Heart right ventricle (tissue), 16 donors: ENCODE measurements at regions not wholly inside any gene's neighbourhood (a gene's known extent, or its start where the extent isn't known, plus 50 kb on each side); places are given as distances from the start of the nearest gene placed in this dataset.

ENCODE experiments used
- ATAC-seq, 8 donors: fragments of 200-7000 bp; cut with Tn5 transposase; one replicate each; pipeline ENCODE4 v1.9.1; 2020; ENCODE audit warnings: mild to moderate bottlenecking in 8 of 8, moderate library complexity in 8 of 8, moderate number of reproducible peaks in 1 of 8
- DNase-seq, 2 donors: peaks; one replicate each; pipeline ENCODE4 v3.0.0-alpha.2; 2020
- H3K27ac ChIP-seq, 10 donors: fragments of 200-600 bp; sonication (generic) in 2 of 10; one replicate each; pipeline versions ENCODE4 v1.5.0 to v1.8.0; 2020 to 2022; ENCODE audit warnings: mild to moderate bottlenecking in 3 of 10
- H3K27me3 ChIP-seq, 7 donors: fragments of 200-600 bp; one replicate each; pipeline ENCODE4 v1.8.0; 2021 to 2022; ENCODE audit warnings: mild to moderate bottlenecking in 2 of 7
- H3K36me3 ChIP-seq, 9 donors: fragments of 200-600 bp; sonication (generic) in 1 of 9; one replicate each; pipeline versions ENCODE4 v1.5.0 to v1.8.0; 2020 to 2022; ENCODE audit warnings: mild to moderate bottlenecking in 2 of 9
- H3K4me1 ChIP-seq, 9 donors: fragments of 200-600 bp; sonication (generic) in 1 of 9; one replicate each; pipeline versions ENCODE4 v1.5.0 to v1.8.0; 2020 to 2022; ENCODE audit warnings: mild to moderate bottlenecking in 4 of 9
- H3K4me3 ChIP-seq, 10 donors: fragments of 200-600 bp; sonication (generic) in 2 of 10; one replicate each; pipeline versions ENCODE4 v1.5.0 to v1.8.0; 2020 to 2022; ENCODE audit warnings: mild to moderate bottlenecking in 7 of 10, moderate library complexity in 2 of 10
- H3K9me3 ChIP-seq, 11 donors: fragments of 200-600 bp in 10 of 11; sonication (generic) in 2 of 11; one replicate each; pipeline versions ENCODE4 v1.5.0 to v1.8.0; 2013 to 2022; ENCODE audit warnings: mild to moderate bottlenecking in 2 of 11, control low read depth in 1 of 11, moderate library complexity in 1 of 11
- CTCF ChIP-seq, 9 donors: fragments of 200-600 bp; sonication (generic) in 2 of 9; IDR thresholded peaks; one replicate each; pipeline versions ENCODE4 v1.5.0 to v1.8.0; 2021 to 2022; ENCODE audit warnings: antibody characterized with exemption in 9 of 9, mild to moderate bottlenecking in 5 of 9, moderate library complexity in 1 of 9
- WGBS, 2 donors: extraction: QIAGEN DNeasy Blood & Tissue Kit; methylation state at CpG; one replicate each; pipeline ENCODE4 v1.1.7; 2013; ENCODE audit warnings: inconsistent platforms in 1 of 2; 5-methylcytosine and 5-hydroxymethylcytosine counted together
- intact Hi-C, 10 donors: fragments of 100-400 bp; cut with DNase I; formaldehyde crosslinking; loops; one replicate each; pipeline versions ENCODE4 v1.11.1 to v1.14.2; 2022
- donor health status: Arrhythmogenic right ventricular cardiomyopathy.
- donor health status: ischemic (EF 13 %, LVEDD 7.1; RV severe dilation, severe dysfunction).
- donor health status: healthy with polysubstance abuse.
- donor health status: DM: no; HTN: yes; CAD: no.
- donor health status: DM: no; HTN: no; CAD: no.
- donor health status: ischemic (EF 25% LVEDD 6.9; RV normal size, moderate dysfunction).
- donor health status: ischemic (EF 25% LVEDD 5.7; RV mildly dilated, moderate dysfunction).
- donor health status: healthy.
- donor health status: DM: yes; HTN: yes; CAD: no.
- donor health status: Ischemic cardiomyopathy.
- donor health status: ischemic (EF 35%, LVEDD 5.7; RV mildly dilated, moderate dysfunction).
- donor health status: nonischemic (EF 11% LVEDD 7.7; RV severe dilation, severe dysfunction).
- donor health status: DM: yes; HTN: yes; CAD: no.
- donor health status: PGD.
- donor health status: ischemic (EF 29% LVEDD 5.4; RV normal size, mild dysfunction).
- donor health status: nonischemic (EF 23%, LVEDD 6.1; RV moderate dilation, normal function).

GRCh38 chr5:138649775-138650174, 74.6 kb upstream of the HSPA9 start:
- intact Hi-C loops: loop anchor here in 7 of 10 donors (10.0 kb wide), 5 partner anchors 85 to 615 kb away; partner anchors contain the start of gene CTNNA1 (in 2 of the 7)
- peaks cover 0 to 25% (median 15%) of the 10 kb centered on the region in 9 donors for H3K4me1 ChIP-seq
- ATAC-seq: peak in 2 of 8 donors; percentile 5 to 7
- H3K36me3 ChIP-seq: no peaks in the 10 kb centered on the region
- H3K9me3 ChIP-seq: no peaks in the 10 kb centered on the region
- TF ChIP-seq CTCF (IDR thresholded peaks at IDR 0.05): no peak
- 58 to 62% methylated on average over 3 of the region's 3 CpGs for WGBS, 2 donors
- H3K27ac ChIP-seq: no peak overlapping the region
- H3K4me3 ChIP-seq: no peak overlapping the region
- DNase-seq: no peak
- peaks cover 0 to 65% (median 0%) of the 10 kb centered on the region in 7 donors for H3K27me3 ChIP-seq

DNA sequence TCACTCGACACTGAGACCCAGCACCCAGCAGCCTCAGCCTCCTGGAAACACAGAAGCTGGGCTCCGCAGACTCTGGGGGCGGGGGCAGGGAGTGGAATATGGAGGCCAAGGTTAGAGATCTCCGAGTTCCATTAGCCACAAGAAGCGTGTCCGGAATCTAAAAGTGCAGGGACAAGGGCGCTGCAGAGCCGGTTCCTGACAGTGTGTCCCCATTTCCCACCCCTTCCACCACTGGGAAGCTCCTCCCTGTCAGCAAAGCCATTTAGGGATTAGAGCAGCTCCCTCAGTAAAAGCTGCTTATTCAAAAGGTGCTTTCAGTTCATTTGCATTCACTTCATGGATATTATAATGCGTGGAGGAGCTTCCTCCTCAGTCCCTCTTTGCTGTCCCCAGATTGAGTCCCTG, 74.1 kb upstream of the HSPA9 start:
- intact Hi-C loops: loop anchor here in 6 of 10 donors (10.0 kb wide), 5 partner anchors 85 to 615 kb away; partner anchors contain the start of gene CTNNA1 (in 1 of the 6)
- Histone ChIP-seq H3K27ac (no peak overlapping the region), H3K4me3 (no peak overlapping the region), H3K4me1 (peaks cover 0 to 25% (median 12%) of the 10 kb centered on the region in 9 donors), H3K36me3 (no peaks in the 10 kb centered on the region), H3K9me3 (no peaks in the 10 kb centered on the region), H3K27me3 (peaks cover 0 to 62% (median 0%) of the 10 kb centered on the region in 7 donors)
- ATAC-seq (peak in 4 of 8 donors; percentile 8 to 28 (median 18)), DNase-seq (no peak)
- WGBS, 2 donors: 69 to 76% methylated on average over 9 of the region's 9 CpGs
- no peak for TF ChIP-seq CTCF (IDR thresholded peaks at IDR 0.05)

GRCh38 chr5:138648841-138649240, 73.6 kb upstream of the HSPA9 start:
- no peak for TF ChIP-seq CTCF (IDR thresholded peaks at IDR 0.05)
- no peak overlapping the region for H3K27ac ChIP-seq
- DNase-seq (no peak), ATAC-seq (no peak)
- H3K4me3 ChIP-seq: no peak overlapping the region
- H3K9me3 ChIP-seq: no peaks in the 10 kb centered on the region
- 86 to 92% methylated on average over 2 of the region's 2 CpGs for WGBS, 2 donors
- H3K27me3 ChIP-seq: peaks cover 0 to 57% (median 0%) of the 10 kb centered on the region in 7 donors
- intact Hi-C loops: loop anchor here in 6 of 10 donors (10.0 kb wide), 5 partner anchors 86 to 616 kb away; partner anchors contain the start of gene CTNNA1 (in 1 of the 6)
- H3K4me1 ChIP-seq: peaks cover 0 to 25% (median 8%) of the 10 kb centered on the region in 9 donors
- no peaks in the 10 kb centered on the region for H3K36me3 ChIP-seq

DNA sequence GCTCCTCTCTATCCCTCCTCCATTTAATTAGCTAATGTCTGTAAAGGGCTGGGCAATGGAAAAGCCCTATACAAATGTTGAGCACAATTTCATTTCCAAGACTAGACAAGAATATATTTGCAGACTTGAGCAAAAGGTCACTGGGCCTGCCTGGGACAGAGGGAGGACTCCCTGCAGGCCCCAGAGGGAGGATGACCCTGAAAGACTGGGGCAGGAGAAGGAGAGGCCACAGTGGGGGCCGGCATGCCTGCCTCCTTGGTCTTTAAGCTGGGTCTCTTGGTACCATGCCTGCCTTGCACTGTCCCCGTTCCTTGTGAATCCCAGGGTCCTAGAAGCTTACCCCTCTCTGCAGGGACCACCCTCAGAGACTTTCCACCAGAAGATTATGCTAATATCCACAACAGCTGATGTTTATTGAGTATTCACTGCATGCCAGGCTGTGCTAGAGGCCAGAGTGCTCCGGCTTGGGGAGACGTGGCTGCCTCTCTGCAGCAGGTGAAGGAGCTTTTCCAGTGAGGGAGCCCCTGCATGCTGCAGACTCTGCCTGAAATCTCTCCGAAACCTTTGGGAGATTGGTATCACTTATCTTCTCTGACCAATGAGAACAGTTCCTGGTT, 72.7 kb upstream of the HSPA9 start:
- no peak for TF ChIP-seq CTCF (IDR thresholded peaks at IDR 0.05)
- Histone ChIP-seq H3K27me3 (peaks cover 0 to 48% (median 0%) of the 10 kb centered on the region in 7 donors), H3K4me3 (no peak overlapping the region), H3K36me3 (no peaks in the 10 kb centered on the region), H3K27ac (no peak overlapping the region), H3K4me1 (peaks cover 0 to 25% (median 8%) of the 10 kb centered on the region in 9 donors), H3K9me3 (no peaks in the 10 kb centered on the region)
- ATAC-seq (no peak), DNase-seq (no peak)
- WGBS, 2 donors: 88% methylated on average over 5 of the region's 5 CpGs
- intact Hi-C loops: loop anchor here in 6 of 10 donors (10.0 kb wide), 5 partner anchors 87 to 617 kb away; partner anchors contain the start of gene CTNNA1 (in 1 of the 6)
